ENCODE measurements at regions not wholly inside any gene's neighbourhood (a gene's known extent, or its start where the extent isn't known, plus 50 kb on each side); places are given as distances from the start of the nearest gene placed in this dataset.

DNA sequence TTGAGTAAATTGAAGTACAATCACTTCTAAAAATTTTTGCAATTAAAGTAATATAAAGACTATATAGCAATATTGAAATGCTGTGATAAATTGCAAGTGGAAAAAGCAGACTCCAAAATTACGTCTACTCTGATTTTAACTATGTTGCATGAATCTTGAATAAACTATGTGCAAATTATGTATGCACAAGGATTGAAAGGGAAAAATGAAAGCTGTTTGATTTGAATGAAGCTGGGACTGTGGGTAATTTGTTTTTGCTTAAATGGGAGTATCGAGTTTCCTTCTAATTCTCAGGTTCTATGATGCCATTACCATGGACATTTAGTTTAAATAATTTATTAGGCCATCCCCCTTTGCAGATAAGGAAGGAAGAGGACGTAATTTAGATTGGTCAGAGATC is 198.7 kb upstream of the MYLIP start:
- Histone ChIP-seq H3K27ac (no peak overlapping the region), H3K9me3 (no peaks in the 10 kb centered on the region), H3K27me3 (no peaks in the 10 kb centered on the region), H3K4me1 (no peaks in the 10 kb centered on the region), H3K4me3 (no peak overlapping the region), H3K36me3 (no peaks in the 10 kb centered on the region)
- TF ChIP-seq CTCF (IDR thresholded peaks at IDR 0.05) = no peak
- intact Hi-C loops (cut with DNase I) = no loop called here
- no peak for ATAC-seq
- no peak for DNase-seq

DNA sequence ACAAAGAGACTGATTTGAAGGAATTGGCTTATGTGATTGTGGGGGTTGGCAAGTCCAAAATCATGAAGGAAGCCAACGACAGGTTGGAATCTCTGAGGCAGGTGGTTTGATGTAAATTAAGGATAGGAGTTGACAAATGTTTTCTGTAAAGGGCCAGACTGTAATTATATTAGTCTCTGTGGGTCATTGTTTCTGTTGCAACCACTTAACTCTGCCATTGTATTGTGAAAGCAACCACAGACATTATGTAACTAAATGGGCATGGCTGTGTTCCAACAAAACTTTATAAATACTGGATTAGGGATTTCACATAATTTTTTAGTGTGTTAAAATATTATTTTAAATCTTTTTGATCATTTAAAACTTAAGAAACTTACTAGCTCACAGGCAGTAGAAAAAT is 199.2 kb upstream of the MYLIP start:
- Histone ChIP-seq H3K9me3 (no peaks in the 10 kb centered on the region), H3K27me3 (no peaks in the 10 kb centered on the region), H3K27ac (no peak overlapping the region), H3K4me3 (no peak overlapping the region), H3K36me3 (no peaks in the 10 kb centered on the region), H3K4me1 (no peaks in the 10 kb centered on the region)
- no peak for DNase-seq
- ATAC-seq = no peak
- no peak for TF ChIP-seq CTCF (IDR thresholded peaks at IDR 0.05)
- intact Hi-C loops (cut with DNase I) = no loop called here

DNA sequence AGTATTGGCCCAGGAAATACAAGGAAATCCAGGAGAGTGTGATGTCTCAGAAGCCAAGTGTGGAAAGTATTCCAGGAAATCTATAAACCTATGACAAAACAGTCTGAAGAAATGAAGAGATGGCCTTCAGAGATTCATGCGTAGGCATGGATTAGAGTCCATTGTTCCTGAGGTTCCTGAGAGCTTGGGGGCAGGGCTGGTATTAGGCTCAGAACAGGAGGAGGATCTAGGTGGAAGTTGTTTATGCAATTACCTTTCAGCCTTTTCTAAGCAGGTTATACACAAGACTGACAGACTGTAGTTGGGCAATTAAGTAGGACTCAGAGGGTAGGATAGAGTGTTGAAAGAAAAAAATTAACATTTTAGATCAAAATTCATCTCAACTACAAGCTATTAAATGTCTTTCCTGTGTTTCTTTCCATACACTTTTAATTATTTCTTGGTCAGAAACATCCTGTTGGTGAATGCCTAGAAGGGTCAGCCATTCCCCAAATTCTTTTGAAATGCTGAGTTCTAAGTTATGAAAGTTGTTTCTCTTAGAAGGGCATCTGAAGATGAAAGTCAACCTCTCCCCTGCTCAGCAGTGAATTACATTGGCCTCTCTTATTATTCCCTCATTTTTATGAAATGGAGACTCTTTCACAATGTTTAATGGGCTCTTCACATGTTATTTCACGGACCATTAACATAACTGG is 201.2 kb upstream of the MYLIP start:
- H3K27ac ChIP-seq = no peak overlapping the region
- TF ChIP-seq CTCF (IDR thresholded peaks at IDR 0.05) = no peak
- no peak overlapping the region for H3K4me3 ChIP-seq
- no peaks in the 10 kb centered on the region for H3K27me3 ChIP-seq
- DNase-seq = no peak
- H3K36me3 ChIP-seq = no peaks in the 10 kb centered on the region
- no peaks in the 10 kb centered on the region for H3K4me1 ChIP-seq
- intact Hi-C loops (cut with DNase I) = no loop called here
- H3K9me3 ChIP-seq = no peaks in the 10 kb centered on the region
- no peak for ATAC-seq

- H3K36me3 ChIP-seq = no peaks in the 10 kb centered on the region
- DNase-seq (no peak), ATAC-seq (no peak)
- no peaks in the 10 kb centered on the region for H3K9me3 ChIP-seq
- TF ChIP-seq CTCF (IDR thresholded peaks at IDR 0.05) = no peak
- intact Hi-C loops (cut with DNase I) = no loop called here
- no peak overlapping the region for H3K4me3 ChIP-seq
- H3K4me1 ChIP-seq = no peaks in the 10 kb centered on the region
- no peaks in the 10 kb centered on the region for H3K27me3 ChIP-seq
- H3K27ac ChIP-seq = no peak overlapping the region
Measured at GRCh38 chr6:15926256-15926655, 202.6 kb upstream of the MYLIP start.

DNA sequence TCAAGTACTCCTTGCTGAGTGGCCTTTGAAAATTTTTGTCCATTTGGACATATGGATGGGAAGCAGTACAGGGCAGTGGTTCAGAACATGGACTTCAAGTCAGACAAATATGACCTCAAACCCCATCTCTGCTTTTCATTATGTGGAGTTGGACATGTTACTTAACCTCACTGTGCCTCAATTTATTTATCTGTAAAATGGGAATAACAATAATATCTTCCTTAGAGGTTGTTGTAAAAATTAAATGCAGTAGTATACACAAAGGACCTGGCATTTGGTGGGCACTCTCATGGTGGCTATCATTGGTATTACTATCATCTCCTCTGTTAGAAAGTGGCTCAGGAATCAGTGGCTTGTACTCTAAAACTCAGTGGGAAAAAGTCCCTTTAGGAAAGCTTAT is 204.0 kb upstream of the MYLIP start:
- ATAC-seq = no peak
- H3K27me3 ChIP-seq = no peaks in the 10 kb centered on the region
- TF ChIP-seq CTCF (IDR thresholded peaks at IDR 0.05) = no peak
- intact Hi-C loops (cut with DNase I) = no loop called here
- no peaks in the 10 kb centered on the region for H3K9me3 ChIP-seq
- H3K4me1 ChIP-seq = no peaks in the 10 kb centered on the region
- no peak overlapping the region for H3K4me3 ChIP-seq
- no peak overlapping the region for H3K27ac ChIP-seq
- no peak for DNase-seq
- H3K36me3 ChIP-seq = no peaks in the 10 kb centered on the region
